HG03521 (cell line): ENCODE measurements at regions not wholly inside any gene's neighbourhood (a gene's known extent, or its start where the extent isn't known, plus 50 kb on each side); places are given as distances from the start of the nearest gene placed in this dataset.
A peak's percentile ranks its signal among the peaks of the same experiment; 100 is the strongest.
"Not testable (repeated sequence)": the region's sequence is repeated elsewhere in the genome, so short reads cannot be mapped to it uniquely, and the experiment has no call there.

Source experiments
- ATAC-seq: cut with Tn5 transposase; IDR thresholded peaks from one replicate; pipeline ENCODE4 v1.9.1; 2021; ENCODE audit warnings: mild to moderate bottlenecking, moderate library complexity; ENCODE audit not compliant: unreplicated experiment

DNA sequence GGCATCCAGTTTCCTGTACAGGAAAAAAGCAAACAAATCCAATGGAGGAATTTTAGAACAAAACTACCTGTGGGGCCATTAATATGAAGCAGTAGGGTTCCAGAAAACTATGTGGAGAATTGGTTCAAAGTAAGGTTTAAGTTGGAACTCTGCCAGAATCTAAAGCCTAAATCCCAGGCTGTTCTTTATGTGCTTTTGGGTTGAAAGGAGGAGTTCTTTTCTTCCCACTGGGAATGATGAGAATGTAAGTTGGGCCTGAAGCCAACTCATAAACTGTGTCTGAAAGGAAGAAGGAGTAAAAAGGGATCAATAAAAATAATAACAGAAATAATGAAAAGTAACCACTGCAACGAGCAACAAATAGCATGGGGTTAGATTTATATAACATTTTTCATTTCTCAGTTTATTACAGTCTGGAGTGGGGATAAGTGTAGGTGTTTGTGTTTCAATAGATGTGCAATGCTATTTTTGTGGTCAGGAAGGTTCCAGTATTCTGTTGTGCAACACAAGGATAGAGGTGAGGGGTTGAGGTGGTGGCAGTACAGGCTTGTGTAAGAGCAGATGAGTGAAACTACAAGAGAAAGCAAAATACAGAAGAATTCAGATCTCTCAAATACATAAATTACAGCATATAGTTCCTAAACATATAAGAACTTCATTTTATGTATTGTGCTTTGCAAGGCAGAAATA, 373.6 kb downstream of the EMP1 start:
- no peak for ATAC-seq

DNA sequence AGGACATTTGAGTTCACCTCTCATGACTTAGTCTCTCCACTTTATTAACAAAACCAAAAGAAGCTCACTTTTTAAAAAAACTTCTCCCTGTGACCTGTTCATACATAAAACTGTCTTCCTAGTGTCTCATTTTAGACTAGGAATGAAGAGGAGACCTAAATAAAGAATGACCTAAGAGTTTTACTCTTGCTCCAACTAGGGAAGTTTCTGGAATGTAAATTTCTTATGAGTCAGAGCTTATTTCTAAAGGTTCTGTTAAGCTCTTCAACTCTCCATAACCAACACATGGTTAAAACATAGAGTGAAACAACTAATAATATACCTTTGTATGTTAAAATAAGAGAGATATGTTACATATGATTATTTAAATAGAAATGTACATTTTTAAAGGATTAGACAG, 369.8 kb downstream of the EMP1 start:
- ATAC-seq = no peak

DNA sequence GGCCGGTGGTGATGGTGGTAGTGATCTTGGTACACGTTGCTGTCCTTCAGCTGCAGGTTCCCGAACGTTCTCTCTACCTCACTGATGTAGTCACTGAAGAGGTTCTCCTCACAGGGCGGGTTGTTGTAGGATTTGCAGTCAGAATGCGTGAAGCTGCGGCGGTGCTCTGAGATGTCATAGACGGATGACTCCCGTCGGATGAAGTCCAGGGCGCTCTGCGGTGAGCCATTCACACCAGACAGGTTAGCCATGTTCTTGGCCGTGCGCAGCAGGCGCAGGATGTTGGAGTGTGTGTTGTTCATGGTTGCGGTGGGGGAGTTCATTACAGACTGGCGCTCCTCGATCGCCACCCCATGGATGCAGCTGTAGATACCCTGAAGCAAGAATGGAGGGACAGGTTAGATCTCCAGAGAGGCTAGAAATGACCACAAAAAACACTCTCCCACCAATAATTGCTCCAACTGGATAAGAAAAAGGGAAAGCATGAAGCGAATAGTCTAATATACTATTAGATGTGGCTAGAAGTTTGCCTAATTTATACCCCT, 367.8 kb downstream of the EMP1 start:
- ATAC-seq = no peak

DNA sequence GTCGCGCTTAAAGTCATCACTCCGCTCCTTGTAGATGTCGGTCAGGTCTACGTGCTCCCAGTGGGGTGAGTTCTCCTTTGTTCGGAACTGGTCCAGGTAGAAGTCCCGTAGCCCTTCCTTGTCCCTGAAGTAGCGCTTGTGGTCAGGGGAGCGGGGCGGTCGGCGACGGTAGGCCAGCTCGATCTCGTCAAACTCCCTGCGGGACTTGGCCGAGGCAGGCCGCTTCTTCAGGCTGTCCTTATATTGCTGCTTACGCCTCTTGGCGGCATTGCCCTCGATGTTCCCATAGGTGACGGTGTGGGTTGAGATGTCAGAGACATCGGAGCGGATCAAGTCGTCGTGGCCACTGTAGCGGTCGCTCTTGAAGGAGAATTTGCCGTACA, 367.2 kb downstream of the EMP1 start:
- no peak for ATAC-seq

DNA sequence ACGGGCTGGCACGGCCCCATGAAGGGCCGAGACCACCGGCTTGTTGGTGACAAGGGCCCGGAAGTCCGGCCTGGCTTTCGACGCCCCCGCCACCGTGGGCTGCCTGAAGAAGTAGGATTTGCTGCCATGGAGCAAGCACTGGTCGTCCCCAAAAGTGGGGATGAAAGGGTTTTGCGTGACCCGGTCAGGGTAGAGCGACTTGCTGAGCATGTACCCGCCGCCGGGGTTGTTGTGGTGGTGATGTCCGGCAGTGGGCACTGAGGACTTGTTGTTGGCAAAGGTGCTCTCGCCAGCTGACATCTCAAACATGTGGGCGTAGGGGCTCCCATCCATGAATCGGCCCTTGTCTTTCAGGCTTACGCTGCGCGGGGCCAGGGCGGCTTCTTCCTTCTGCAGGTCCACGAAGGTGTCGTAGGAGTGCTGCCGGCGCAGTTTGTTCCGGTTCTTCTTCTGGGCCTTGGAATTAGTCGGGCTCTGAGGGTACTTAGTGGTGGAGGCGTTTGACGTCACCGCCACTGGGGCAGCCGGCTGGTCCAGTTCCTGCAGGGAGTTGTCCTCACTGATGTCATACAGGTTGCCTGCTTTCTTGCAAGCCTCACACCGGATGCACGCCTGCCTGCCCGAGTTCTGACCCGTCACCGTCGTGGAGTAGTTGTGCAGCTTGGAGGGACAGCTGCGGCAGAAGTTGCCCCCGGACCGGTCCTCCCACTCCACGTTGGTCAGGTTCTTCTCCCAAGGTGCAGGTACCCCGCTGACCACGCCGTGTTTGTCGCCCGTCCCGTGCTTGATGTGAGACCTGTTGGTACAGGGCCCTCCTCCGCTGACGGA, 366.6 kb downstream of the EMP1 start:
- no peak for ATAC-seq

DNA sequence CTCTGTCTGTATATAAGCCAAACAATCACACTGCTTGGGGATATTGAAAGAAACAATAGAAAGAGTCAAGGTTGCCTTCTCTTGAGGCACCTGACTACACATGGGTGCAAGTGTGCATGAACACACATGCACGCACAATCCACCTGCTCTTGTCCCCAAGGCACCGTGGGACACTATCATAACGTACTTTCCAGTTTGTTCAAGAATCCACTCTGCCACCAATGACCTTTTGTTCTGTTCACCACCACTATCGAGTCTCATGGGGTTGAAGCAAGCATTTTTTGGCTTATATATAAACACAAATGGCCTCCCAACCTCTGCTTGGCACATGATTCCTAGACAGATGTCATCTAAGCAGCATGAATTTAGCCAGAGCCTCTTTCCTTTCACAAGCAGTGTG, 365.4 kb downstream of the EMP1 start:
- ATAC-seq = no peak

DNA sequence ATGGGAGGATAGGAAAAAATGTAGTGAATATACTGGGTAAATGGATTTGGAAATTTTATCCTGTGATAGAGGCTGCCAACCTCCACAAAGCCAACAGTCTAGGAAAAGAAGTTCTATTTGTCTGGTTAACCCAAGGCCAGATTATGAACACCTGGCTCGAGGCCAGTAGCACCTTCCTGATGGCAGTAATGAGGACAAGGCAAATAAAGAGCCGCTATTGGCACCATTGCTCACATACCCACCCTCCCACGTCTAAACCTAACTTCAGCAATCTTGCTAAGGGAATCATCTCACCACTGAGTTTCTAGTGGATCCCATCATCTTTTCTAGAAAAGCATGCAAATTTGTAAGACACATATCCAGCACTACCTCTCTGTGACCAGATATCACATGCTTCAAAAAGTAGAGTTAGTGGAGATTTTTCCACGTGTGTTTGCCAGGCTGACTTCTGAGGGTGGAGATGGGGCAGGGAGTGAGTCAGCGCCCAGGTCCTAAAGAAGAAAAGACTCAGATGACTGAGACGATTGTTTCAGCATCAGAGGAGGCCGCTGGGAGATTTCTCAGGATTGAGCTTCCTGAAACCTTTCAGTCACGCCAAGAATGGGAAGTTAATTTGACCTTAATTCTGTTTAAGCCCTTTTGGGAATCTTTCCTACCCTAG, 362.9 kb downstream of the EMP1 start:
- no peak for ATAC-seq

DNA sequence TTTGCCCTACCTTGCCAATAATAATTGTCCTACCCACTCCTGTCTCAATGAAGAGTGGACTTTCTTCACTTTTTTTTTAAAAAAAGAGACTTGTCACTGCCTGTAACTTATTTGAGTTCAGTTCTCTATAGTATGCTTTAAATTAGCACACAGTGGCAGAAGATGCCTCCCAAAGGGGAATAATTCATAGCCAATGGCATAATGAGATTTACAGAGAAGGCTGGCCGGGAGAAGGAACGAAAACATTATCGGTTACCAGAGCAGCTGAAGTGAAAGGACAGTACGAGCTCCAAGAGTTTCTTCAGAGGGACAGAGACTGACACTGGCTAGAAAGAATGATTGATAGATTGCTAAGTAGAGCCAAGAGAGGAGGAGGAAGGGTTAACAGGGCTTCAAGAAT, 356.3 kb downstream of the EMP1 start:
- no peak for ATAC-seq

DNA sequence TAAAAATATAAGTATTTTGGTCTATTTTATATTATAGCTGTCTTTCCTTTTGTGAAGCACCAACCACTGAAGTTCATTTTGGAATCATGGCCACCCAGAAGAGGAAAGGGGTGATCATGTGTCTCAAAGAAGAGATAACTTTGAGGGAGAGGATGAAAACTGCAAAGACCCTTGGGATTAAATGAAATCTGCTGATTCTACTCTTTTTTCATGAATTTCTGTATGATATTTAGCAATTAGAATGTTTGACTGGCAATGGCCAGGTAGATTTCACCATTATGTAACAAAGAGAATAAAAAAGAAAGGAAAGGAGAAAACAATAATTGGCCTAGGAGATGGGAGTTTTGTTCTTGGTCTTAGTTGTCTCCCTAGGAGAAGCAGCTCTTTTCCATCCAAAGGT, 350.8 kb downstream of the EMP1 start:
- ATAC-seq = no peak

DNA sequence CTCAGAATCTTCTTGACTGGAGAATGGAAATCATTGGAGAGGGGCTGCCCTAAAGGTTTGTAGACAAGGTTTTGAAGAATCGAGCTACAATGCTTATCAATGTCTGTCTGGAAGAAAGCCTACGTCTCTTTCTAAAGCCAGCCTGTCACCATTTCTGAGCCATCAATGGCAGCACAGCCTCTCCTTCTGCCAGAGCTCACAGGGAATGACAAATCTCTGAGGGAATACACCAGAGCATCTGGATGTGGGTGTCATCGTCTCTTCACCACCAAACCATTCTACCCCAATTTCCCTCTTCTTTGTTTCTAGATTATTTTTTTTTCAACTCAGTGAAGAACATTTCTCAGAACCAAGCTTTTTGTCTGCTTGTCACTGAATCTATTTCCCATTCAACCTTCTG, 349.7 kb downstream of the EMP1 start:
- no peak for ATAC-seq

DNA sequence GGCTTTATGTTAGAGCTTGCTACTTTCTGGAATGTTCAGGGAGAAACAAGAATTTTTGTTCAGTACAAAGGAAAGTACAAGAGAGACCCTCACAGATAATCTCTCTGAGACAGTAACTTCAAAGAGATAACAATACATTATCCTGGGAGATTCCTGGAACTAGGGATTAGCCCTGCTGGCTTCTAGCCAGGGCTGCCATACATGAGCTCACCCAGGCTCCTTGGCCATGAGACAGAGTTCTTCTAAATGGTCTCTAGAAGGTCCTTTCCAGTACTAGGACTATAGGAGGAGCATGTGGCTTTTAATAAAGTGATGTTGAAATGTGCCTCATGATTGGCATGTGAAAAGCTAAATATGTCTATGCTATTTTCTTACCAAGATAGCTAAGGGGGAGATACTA, 342.5 kb downstream of the EMP1 start:
- ATAC-seq = no peak

DNA sequence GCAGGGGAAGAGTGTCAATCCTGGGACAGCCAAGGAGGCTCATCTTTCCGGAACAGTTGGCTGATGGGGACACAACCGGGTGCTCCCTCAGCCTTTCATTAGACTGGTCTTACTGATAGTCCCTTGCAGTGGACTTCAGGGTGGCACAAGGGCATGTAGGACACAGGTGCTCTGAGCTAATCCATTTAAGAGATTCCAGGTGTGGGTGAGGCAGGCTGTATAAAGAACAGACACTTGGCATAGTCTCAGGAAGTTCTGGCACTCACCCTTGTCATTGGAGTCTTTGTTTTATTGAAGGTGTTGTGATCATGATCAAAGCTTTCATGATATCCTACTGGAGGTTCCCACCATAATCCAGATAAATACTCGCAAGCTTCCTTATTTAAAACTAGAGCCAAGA, 341.6 kb downstream of the EMP1 start:
- ATAC-seq = no peak

DNA sequence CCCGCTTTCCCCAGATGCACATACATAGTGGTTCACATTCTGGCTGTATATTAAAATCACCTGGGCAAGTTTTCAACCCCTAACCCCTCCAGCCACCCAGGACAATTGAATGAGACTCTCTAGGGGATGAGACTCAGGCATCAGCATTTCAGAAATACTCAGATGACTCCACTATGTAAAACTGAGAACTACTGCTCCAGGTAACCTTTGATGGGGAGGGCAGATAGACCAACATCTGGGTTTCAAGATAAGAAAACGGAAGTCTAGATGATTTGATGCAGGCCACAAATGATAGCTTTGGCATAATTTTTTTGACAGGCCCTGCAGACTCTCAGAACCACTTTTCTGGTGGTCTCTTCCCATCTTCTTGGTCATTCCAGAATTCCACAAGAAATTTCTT, 341.1 kb downstream of the EMP1 start:
- no peak for ATAC-seq

DNA sequence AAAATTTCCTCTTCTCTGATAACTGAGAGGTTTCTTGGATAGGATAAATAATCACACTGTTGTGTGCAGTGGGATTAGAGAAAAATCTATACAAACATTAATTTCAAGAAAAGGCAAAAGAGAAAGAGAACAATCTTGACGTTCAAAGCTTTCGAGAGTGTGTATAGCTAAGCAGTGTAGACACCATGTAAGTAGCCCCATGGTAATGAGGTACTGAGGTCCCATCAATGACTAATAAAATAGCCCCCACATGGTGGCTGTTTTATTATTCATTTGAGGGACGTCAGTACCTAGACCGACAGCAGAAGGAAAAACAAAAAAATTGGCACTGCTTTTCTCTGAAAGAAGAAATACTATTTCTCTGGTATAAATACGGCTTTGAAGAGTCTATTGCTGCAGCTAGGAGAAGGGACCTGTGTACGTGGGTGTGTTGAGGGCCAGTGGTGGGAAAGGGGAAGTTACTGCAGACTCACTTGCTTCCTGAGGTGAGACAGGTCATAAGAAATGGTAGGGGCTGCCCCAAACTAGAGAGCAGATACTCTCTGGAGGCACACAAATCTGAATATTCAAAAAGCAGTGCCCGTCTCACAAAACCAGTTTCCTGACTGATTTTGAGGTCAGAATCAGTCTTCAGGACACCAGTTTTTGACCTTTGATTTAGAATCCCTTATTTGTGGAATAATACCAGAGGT, 339.8 kb downstream of the EMP1 start:
- ATAC-seq = peak; percentile 90

DNA sequence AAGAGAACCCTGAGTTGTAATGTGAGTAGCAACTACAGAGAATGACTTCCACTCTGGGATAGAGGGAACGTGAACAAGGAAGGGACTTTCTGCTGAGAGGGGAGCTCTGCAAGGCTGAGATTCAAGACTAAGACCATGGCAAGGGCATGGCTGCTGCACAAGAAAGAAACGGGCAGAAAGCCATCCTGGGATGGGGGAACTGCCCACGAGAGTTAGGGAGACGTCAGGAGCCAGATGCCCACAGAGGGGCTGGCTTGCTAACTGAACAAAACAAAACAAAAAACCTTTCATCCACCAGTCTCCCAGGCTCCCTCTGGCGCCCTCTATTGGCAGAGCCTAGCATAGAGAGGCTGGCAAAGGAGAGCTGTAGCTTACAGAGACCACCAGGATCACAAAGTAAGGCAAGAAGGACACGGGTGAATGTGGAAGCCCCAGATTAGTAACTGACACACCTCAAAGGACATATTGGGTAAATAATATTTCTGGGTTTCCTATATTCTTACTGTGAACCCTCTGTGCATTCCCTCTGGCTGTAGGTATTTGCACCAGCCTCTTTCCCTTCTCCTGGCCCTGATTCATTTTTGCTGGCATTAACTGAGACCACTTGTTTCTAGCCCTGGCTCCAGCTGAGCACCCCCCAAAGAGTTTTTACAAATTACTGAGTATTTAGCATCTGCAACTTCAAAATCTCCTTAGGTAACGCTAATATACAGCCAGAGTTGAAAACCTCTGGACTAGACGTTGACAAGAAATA, 338.3 kb downstream of the EMP1 start:
- no peak for ATAC-seq

DNA sequence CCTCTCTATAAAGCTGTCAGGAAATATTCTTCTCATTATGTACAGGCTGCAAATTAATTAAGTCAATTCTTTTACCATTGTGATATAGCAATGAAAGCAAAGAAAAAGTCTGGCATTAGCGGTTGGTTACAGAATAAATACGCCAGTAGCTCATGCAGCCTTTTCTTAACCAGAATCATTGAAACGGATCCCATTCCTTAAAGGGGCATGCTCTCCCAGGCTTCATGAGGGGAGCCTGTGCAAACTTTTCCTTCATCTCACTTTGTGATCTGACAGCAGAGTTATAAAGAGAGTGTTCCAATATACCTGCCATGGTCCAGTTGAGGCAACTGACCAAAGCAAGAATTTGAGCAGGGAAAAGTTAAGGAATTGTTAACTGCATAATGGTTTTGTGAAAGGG, 337.7 kb downstream of the EMP1 start:
- ATAC-seq = no peak

DNA sequence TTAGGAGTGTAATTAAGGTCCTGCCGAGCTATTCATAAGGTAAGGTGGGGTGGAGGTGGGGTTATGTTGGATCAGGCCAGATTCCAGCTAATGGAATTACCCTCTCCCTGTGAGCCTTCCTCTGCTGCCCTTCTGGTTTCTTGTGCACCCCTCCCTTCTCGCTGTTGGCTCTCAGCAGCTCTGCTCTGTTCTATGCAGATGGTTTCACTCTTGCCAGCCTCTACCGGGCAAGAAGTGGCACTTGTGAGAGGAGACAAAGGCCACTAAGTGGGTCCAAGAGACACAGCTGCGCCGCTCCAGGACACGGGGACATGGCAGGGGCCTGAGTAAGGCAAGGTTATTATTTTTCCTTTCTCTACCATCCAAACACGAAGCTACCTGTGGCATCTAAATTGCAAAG, 334.4 kb downstream of the EMP1 start:
- no peak for ATAC-seq

DNA sequence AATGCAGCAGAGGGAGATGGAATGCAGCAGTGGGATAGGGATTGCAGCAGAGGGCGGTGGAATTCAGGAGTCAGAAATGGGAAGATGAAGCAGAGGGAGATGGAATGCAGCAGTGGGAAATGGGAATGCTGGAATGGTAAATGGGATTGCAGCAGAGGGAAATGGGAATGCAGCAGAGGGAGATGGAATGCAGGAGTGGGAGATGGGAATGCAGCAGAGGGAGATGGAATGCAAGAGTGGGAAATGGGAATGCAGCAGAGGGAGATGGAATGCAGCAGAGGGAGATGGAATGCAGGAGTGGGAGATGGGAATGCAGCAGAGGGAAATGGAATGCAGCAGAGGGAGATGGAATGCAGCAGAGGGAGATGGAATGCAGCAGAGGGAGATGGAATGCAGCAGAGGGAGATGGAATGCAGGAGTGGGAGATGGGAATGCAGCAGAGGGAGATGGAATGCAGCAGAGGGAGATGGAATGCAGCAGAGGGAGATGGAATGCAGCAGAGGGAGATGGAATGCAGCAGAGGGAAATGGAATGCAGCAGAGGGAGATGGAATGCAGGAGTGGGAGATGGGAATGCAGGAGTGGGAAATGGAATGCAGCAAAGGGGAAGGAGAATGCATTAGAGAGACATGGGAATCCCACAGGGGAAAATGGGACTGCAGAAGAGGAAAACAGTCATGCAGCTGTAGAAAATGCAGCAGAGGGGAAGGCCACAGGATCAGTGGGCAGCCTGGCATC, 329.8 kb downstream of the EMP1 start:
- not testable (repeated sequence) for ATAC-seq

DNA sequence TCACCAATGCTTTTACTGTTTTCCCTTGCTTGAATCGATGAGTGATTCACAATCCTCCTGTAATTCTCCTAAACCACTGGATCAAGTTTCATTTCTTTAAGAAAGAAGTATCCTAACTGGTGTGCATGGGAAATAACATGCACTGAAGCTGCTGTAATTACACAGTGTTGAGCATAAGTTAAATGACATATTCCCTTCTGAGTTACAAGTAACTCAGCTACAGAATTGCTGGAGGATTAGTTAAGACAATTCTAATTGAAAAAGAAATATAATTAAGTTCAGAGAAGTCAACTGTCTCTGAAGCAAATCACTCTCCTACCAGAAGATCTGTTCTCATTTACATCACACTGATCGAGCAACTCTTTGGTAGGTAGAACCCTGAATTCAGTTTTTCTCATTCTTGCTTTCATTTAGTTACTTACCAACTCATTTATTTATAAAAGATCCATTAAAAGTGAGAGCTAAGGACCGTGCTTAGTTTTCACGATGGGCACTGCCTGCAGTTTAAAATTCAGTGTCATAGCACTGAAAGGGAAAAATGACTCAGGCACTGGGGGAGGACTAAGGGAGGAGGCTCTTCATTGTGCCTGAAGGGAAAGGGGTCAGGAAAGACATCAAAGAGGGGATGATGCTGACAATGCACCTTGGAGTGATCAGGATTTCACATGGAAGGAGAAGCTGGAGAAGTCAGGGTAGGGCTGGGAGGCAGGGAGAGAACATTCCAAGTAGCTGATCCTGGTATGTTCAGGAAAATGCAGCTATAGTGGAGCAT, 327.2 kb downstream of the EMP1 start:
- ATAC-seq = no peak
